Pancreas (tissue), 10 donors: ENCODE measurements at regions not wholly inside any gene's neighbourhood (a gene's known extent, or its start where the extent isn't known, plus 50 kb on each side); places are given as distances from the start of the nearest gene placed in this dataset.

ENCODE experiments used
- ATAC-seq, 4 donors: fragments of 200-7000 bp; cut with Tn5 transposase; one replicate each; pipeline versions ENCODE4 v1.8.0 to v1.9.1; 2020; ENCODE audit warnings: mild to moderate bottlenecking in 4 of 4, moderate library complexity in 4 of 4
- DNase-seq, 6 donors: peaks; one replicate each; pipeline ENCODE4 v3.0.0-alpha.2; 2020
- FAIRE-seq: peaks from 2 replicates; lab custom pipeline; 2012; peaks lifted over from hg19 to GRCh38; lab: Jason Lieb, UNC
- H3K27ac ChIP-seq, 4 donors: fragments of 200-600 bp; sonication (generic); 1 replicate in 3 of 4; 2 replicates in 1 of 4; pipeline versions ENCODE4 v1.5.0 to v1.8.0; 2020
- H3K27me3 ChIP-seq, 4 donors: fragments of 200-600 bp; one replicate each; pipeline ENCODE4 v1.8.0; 2021
- H3K36me3 ChIP-seq, 3 donors: fragments of 200-600 bp; sonication (generic) in 1 of 3; one replicate each; pipeline versions ENCODE4 v1.5.0 to v1.8.0; 2020 to 2021
- H3K4me1 ChIP-seq, 3 donors: fragments of 200-600 bp; one replicate each; pipeline ENCODE4 v1.8.0; 2021
- H3K4me3 ChIP-seq, 4 donors: fragments of 200-600 bp; sonication (generic) in 2 of 4; one replicate each; pipeline versions ENCODE4 v1.5.0 to v1.8.0; 2020 to 2021
- H3K9me3 ChIP-seq, 4 donors: fragments of 200-600 bp; one replicate each; pipeline ENCODE4 v1.8.0; 2021
- WGBS, 2 donors: extraction: QIAGEN DNeasy Blood & Tissue Kit; methylation state at CpG; one replicate each; pipeline ENCODE4 v1.1.7; 2013; 5-methylcytosine and 5-hydroxymethylcytosine counted together
- intact Hi-C, 3 donors: fragments of 100-400 bp; cut with DNase I; formaldehyde crosslinking; loops; one replicate each; pipeline versions ENCODE4 v1.11.1 to v1.14.2; 2022
- TF ChIP-seq, protein P1 (sequence below), 4 donors: fragments of 200-600 bp; sonication (generic) in 3 of 4; IDR thresholded peaks; one replicate each; pipeline versions ENCODE4 v1.5.0 to v1.8.0; 2021; ENCODE audit warnings: antibody characterized with exemption in 4 of 4
- donor health status: healthy with polysubstance abuse.
- donor health status: DM: no; HTN: no; CAD: no; lungs with moderate emphysema.
- donor health status: DM: no; HTN: no; CAD: no.
- donor health status: control.
- donor health status: control.
- donor health status: Bipolar disorder and iron deficiency.
- donor health status: DM: yes; HTN: yes; CAD: no.
- donor health status: DM: no; HTN: no; CAD: no.
- donor health status: DM: no; HTN: no; CAD: no.
- donor health status: DM: yes; HTN: yes; CAD: no.

- no peak overlapping the region for H3K4me3 ChIP-seq
- H3K4me1 ChIP-seq, result no peaks in the 10 kb centered on the region
- FAIRE-seq (no peak), DNase-seq (no peak), ATAC-seq (no peak)
- intact Hi-C loops, result no loop called here
- H3K9me3 ChIP-seq, result no peaks in the 10 kb centered on the region
- H3K27ac ChIP-seq, result no peak overlapping the region
- no peaks in the 10 kb centered on the region for H3K27me3 ChIP-seq
- 55 to 60% methylated on average over 8 of the region's 8 CpGs for WGBS, 2 donors
- TF ChIP-seq, protein P1, sequence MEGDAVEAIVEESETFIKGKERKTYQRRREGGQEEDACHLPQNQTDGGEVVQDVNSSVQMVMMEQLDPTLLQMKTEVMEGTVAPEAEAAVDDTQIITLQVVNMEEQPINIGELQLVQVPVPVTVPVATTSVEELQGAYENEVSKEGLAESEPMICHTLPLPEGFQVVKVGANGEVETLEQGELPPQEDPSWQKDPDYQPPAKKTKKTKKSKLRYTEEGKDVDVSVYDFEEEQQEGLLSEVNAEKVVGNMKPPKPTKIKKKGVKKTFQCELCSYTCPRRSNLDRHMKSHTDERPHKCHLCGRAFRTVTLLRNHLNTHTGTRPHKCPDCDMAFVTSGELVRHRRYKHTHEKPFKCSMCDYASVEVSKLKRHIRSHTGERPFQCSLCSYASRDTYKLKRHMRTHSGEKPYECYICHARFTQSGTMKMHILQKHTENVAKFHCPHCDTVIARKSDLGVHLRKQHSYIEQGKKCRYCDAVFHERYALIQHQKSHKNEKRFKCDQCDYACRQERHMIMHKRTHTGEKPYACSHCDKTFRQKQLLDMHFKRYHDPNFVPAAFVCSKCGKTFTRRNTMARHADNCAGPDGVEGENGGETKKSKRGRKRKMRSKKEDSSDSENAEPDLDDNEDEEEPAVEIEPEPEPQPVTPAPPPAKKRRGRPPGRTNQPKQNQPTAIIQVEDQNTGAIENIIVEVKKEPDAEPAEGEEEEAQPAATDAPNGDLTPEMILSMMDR (IDR thresholded peaks at IDR 0.05), result no peak
- no peaks in the 10 kb centered on the region for H3K36me3 ChIP-seq
Observed at GRCh38 chr4:25560605-25561004, 95.0 kb upstream of the SLC34A2 start.

GRCh38 chr4:25563071-25563564, 92.5 kb upstream of the SLC34A2 start:
- ATAC-seq, result no peak
- H3K4me3 ChIP-seq, result no peak overlapping the region
- DNase-seq, result no peak
- intact Hi-C loops, result no loop called here
- H3K27me3 ChIP-seq, result no peaks in the 10 kb centered on the region
- no peaks in the 10 kb centered on the region for H3K36me3 ChIP-seq
- H3K9me3 ChIP-seq, result no peaks in the 10 kb centered on the region
- H3K4me1 ChIP-seq, result no peaks in the 10 kb centered on the region
- 67% methylated on average over 8 of the region's 8 CpGs for WGBS, 2 donors
- no peak for FAIRE-seq
- no peak overlapping the region for H3K27ac ChIP-seq
- TF ChIP-seq, protein P1 (IDR thresholded peaks at IDR 0.05), result no peak

- TF ChIP-seq, protein P1 (IDR thresholded peaks at IDR 0.05), result no peak
- FAIRE-seq (no peak), DNase-seq (no peak), ATAC-seq (no peak)
- Histone ChIP-seq H3K36me3 (no peaks in the 10 kb centered on the region), H3K27me3 (no peaks in the 10 kb centered on the region), H3K9me3 (no peaks in the 10 kb centered on the region), H3K4me1 (no peaks in the 10 kb centered on the region), H3K27ac (no peak overlapping the region), H3K4me3 (no peak overlapping the region)
- intact Hi-C loops, result no loop called here
- WGBS, 2 donors, result 81 to 90% methylated on average over 12 of the region's 12 CpGs
Observed at GRCh38 chr4:25564836-25565235, 90.8 kb upstream of the SLC34A2 start.

- intact Hi-C loops, result no loop called here
- Histone ChIP-seq H3K4me3 (no peak overlapping the region), H3K27me3 (no peaks in the 10 kb centered on the region), H3K27ac (no peak overlapping the region), H3K4me1 (no peaks in the 10 kb centered on the region), H3K9me3 (no peaks in the 10 kb centered on the region), H3K36me3 (no peaks in the 10 kb centered on the region)
- DNase-seq (no peak), FAIRE-seq (no peak), ATAC-seq (peak in 2 of 4 donors; percentile 64 to 71)
- TF ChIP-seq, protein P1 (IDR thresholded peaks at IDR 0.05), result no peak
- WGBS, 2 donors, result 36 to 39% methylated on average over 2 of the region's 2 CpGs
Observed at GRCh38 chr4:25567253-25567652, 88.4 kb upstream of the SLC34A2 start.

- Histone ChIP-seq H3K27me3 (no peaks in the 10 kb centered on the region), H3K4me1 (no peaks in the 10 kb centered on the region), H3K36me3 (no peaks in the 10 kb centered on the region), H3K9me3 (no peaks in the 10 kb centered on the region), H3K27ac (no peak overlapping the region), H3K4me3 (no peak overlapping the region)
- intact Hi-C loops, result no loop called here
- ATAC-seq (peak in 1 of 4 donors; percentile 19), FAIRE-seq (no peak), DNase-seq (no peak)
- 77 to 79% methylated on average over 6 of the region's 6 CpGs for WGBS, 2 donors
- TF ChIP-seq, protein P1 (IDR thresholded peaks at IDR 0.05), result no peak
Observed at GRCh38 chr4:25569716-25570115, 85.9 kb upstream of the SLC34A2 start.
